H54 (cell line): ENCODE measurements at regions not wholly inside any gene's neighbourhood (a gene's known extent, or its start where the extent isn't known, plus 50 kb on each side); places are given as distances from the start of the nearest gene placed in this dataset.
"Not testable (repeated sequence)": the region's sequence is repeated elsewhere in the genome, so short reads cannot be mapped to it uniquely, and the experiment has no call there.

Experiments used
- DNase-seq: peaks from one replicate; pipeline ENCODE4 v3.0.0; 2011; ENCODE audit warnings: low spot score, mixed read lengths; ENCODE audit not compliant: insufficient read length
- FAIRE-seq: peaks from 3 replicates; lab custom pipeline; 2011; peaks lifted over from hg19 to GRCh38; lab: Jason Lieb, UNC
- POLR2A ChIP-seq: IDR thresholded peaks from 2 replicates; pipeline ENCODE4 v1.6.1; 2011; ENCODE audit warnings: low read depth, mild to moderate bottlenecking, low read length

GRCh38 chr4:65265526-65265925, 404.8 kb downstream of the EPHA5 start:
- DNase-seq (no peak), FAIRE-seq (no peak)
- TF ChIP-seq POLR2A = no peak

DNA sequence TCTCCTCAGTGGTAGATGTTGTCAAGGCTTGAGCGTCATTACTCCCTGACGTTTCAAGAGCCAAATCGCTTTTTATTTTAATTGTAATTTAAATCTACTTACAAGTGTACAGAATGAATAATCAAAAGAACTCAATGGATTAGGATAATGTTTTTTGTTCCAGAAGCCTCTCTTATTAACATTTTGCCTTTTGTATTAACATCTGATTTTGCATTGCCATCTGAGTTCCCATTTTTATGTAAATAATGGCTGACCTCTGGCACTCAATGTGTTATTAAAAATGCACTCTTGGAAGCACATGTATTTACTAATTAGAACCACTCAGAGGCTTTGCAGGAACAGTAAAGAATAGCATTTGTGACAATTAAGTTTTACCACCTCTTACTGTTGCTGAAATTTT, 411.0 kb downstream of the EPHA5 start:
- no peak for TF ChIP-seq POLR2A
- FAIRE-seq = no peak
- DNase-seq = no peak

GRCh38 chr4:65250916-65251315, 419.4 kb downstream of the EPHA5 start:
- TF ChIP-seq POLR2A = no peak
- DNase-seq = no peak
- FAIRE-seq = no peak

- no peak for DNase-seq
- no peak for TF ChIP-seq POLR2A
- FAIRE-seq = no peak
Observed at GRCh38 chr4:65249111-65249510, 421.2 kb downstream of the EPHA5 start.

- no peak for FAIRE-seq
- TF ChIP-seq POLR2A = no peak
- DNase-seq = no peak
Observed at GRCh38 chr4:65242156-65242846, 428.0 kb downstream of the EPHA5 start.

GRCh38 chr4:65241257-65241997, 428.9 kb downstream of the EPHA5 start:
- TF ChIP-seq POLR2A = no peak
- no peak for DNase-seq
- FAIRE-seq = no peak

DNA sequence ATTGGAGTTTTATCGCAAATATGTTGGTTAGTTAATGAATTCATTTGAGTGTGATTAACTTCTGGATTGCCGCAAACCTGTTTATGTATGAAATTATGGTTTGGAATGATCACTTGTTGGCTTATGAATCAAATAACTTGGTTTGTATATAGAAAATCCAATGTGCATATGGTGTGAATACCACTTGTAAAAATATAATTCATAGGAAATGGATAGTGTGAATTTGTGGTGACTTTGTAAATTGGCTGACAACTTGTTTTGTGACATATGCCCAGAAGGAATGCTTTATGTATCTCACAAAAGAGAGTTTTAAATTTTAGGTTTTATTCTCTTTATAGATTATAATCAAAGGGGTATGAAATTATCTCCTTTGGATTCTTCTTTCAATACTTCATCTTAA, 436.2 kb downstream of the EPHA5 start:
- no peak for TF ChIP-seq POLR2A
- FAIRE-seq (no peak), DNase-seq (no peak)

GRCh38 chr4:65227628-65228027, 442.7 kb downstream of the EPHA5 start:
- no peak for TF ChIP-seq POLR2A
- DNase-seq (no peak), FAIRE-seq (no peak)

GRCh38 chr4:65223601-65224000, 446.7 kb downstream of the EPHA5 start:
- no peak for FAIRE-seq
- no peak for DNase-seq
- TF ChIP-seq POLR2A = no peak

- not testable (repeated sequence) for FAIRE-seq
Observed at GRCh38 chr4:65223074-65223473, 447.2 kb downstream of the EPHA5 start.

DNA sequence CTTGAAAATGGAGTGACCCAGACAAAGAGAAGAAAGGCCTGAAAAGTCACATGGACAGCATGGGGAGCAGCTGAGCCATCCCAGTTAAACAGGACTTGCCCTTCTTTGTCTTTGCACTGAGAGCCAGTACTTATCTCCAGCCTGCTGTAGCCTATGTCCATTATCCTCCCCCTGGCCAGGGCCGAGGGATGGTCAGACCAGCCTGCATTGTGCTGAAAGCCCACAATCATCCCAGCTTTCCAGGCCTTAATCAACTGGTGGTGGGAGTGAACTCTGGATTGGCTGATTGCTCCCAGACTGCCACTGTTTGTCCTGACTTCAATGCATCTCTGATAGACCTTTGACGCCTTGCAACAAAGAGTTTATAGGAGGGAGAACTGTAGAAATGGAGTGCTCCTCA, 453.1 kb downstream of the EPHA5 start:
- DNase-seq (no peak), FAIRE-seq (no peak)
- TF ChIP-seq POLR2A = no peak

More at GRCh38 chr4:65223074-65223473, 447.2 kb downstream of the EPHA5 start:
- not testable (repeated sequence) for DNase-seq

- FAIRE-seq (no peak), DNase-seq (no peak)
- TF ChIP-seq POLR2A = no peak
Observed at GRCh38 chr4:65202853-65203236, 467.4 kb downstream of the EPHA5 start.

DNA sequence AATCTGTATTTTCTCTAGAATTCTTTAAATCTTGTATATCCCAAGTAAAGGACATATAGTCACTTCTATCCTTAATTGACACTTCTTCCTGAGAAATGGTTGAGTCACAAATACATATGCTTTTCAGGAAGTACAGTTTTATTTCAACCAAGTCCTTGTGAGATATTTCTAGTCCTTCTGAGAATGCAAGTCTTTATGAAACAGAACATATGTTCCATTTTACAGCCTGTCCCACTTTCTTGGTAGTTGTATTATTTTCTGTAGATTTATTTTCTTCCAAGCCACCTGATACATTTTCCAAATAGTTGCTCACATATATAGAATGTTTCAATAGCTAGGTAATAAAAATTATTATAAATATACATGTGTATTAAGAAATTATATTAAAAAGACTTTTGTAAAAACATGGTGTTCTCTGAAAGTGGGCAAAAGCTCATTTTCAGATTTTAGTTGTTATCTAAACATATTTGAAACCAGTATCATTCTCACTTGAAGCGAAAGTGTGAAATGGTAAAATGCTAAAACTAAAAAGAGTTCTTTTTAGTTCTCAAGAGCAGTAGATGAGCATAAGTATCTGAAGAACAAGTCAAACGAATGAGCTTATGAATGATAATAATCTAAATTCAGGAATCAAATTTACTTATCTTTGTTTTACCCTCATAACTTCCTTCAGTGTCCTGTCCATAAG, 468.0 kb downstream of the EPHA5 start:
- no peak for FAIRE-seq
- TF ChIP-seq POLR2A = no peak
- DNase-seq = no peak

GRCh38 chr4:65195666-65196065, 474.6 kb downstream of the EPHA5 start:
- no peak for DNase-seq
- TF ChIP-seq POLR2A = no peak
- no peak for FAIRE-seq

- DNase-seq (no peak), FAIRE-seq (no peak)
- no peak for TF ChIP-seq POLR2A
Observed at GRCh38 chr4:65195002-65195401, 475.3 kb downstream of the EPHA5 start.
